ENCODE measurements at regions not wholly inside any gene's neighbourhood (a gene's known extent, or its start where the extent isn't known, plus 50 kb on each side); places are given as distances from the start of the nearest gene placed in this dataset.

- no peak for DNase-seq
Observed at GRCh38 chr12:13839365-13840336, 141.8 kb downstream of the GRIN2B start.

GRCh38 chr12:13836099-13836498 lies 145.3 kb downstream of the GRIN2B start:
- no peak for DNase-seq

- no peak for DNase-seq
Observed at GRCh38 chr12:13835652-13836051, 145.8 kb downstream of the GRIN2B start.

- DNase-seq: no peak
Observed at GRCh38 chr12:13834241-13834640, 147.2 kb downstream of the GRIN2B start.

- no peak for DNase-seq
Observed at GRCh38 chr12:13817131-13817530, 164.3 kb downstream of the GRIN2B start.

GRCh38 chr12:13816394-13816793 lies 165.0 kb downstream of the GRIN2B start:
- no peak for DNase-seq

- no peak for DNase-seq
Observed at GRCh38 chr12:13812168-13812567, 169.2 kb downstream of the GRIN2B start.

- DNase-seq: no peak
Observed at GRCh38 chr12:13811061-13811460, 170.3 kb downstream of the GRIN2B start.

- DNase-seq: no peak
Observed at GRCh38 chr12:13805041-13805440, 176.4 kb downstream of the GRIN2B start.

- no peak for DNase-seq
Observed at GRCh38 chr12:13801543-13801942, 179.9 kb downstream of the GRIN2B start.

GRCh38 chr12:13799574-13799973 lies 181.8 kb downstream of the GRIN2B start:
- DNase-seq: no peak

- no peak for DNase-seq
Observed at GRCh38 chr12:13798162-13798561, 183.2 kb downstream of the GRIN2B start.

GRCh38 chr12:13794706-13795105 lies 186.7 kb downstream of the GRIN2B start:
- no peak for DNase-seq

GRCh38 chr12:13790317-13790716 lies 191.1 kb downstream of the GRIN2B start:
- no peak for DNase-seq

GRCh38 chr12:13788626-13789025 lies 192.8 kb downstream of the GRIN2B start:
- DNase-seq: no peak

GRCh38 chr12:13786646-13787045 lies 194.8 kb downstream of the GRIN2B start:
- no peak for DNase-seq

GRCh38 chr12:13784504-13784903 lies 196.9 kb downstream of the GRIN2B start:
- no peak for DNase-seq

GRCh38 chr12:13780453-13780852 lies 200.9 kb downstream of the GRIN2B start:
- no peak for DNase-seq

- no peak for DNase-seq
Observed at GRCh38 chr12:13777374-13777773, 204.0 kb downstream of the GRIN2B start.

- DNase-seq: no peak
Observed at GRCh38 chr12:13772264-13772663, 209.1 kb downstream of the GRIN2B start.

- DNase-seq: no peak
Observed at GRCh38 chr12:13770576-13770975, 210.8 kb downstream of the GRIN2B start.

GRCh38 chr12:13769966-13770365 lies 211.4 kb downstream of the GRIN2B start:
- DNase-seq: no peak

- no peak for DNase-seq
Observed at GRCh38 chr12:13769273-13769672, 212.1 kb downstream of the GRIN2B start.

- no peak for DNase-seq
Observed at GRCh38 chr12:13764748-13765147, 216.7 kb downstream of the GRIN2B start.

GRCh38 chr12:13749389-13749788 lies 232.0 kb downstream of the GRIN2B start:
- DNase-seq: no peak

Data from activated CD4-positive, alpha-beta T cell treated with anti-CD3 and anti-CD28 coated beads, Interleukin-10, Interleukin-2, amounts not matched to agents 100 ng/mL and 50 ng/mL, durations not matched to agents 16 hours and 8 hours (primary cell).